H9 (cell line): ENCODE measurements at regions not wholly inside any gene's neighbourhood (a gene's known extent, or its start where the extent isn't known, plus 50 kb on each side); places are given as distances from the start of the nearest gene placed in this dataset.

Experiments used
- DNase-seq: peaks from one replicate; pipeline ENCODE4 v3.0.0-alpha.2; 2017
- H2AFZ ChIP-seq: one replicate; pipeline ENCODE4 v1.6.1; 2013; ENCODE audit warnings: mild to moderate bottlenecking, low read length, control low read depth, moderate library complexity
- H2AK5ac ChIP-seq: 2 replicates; pipeline ENCODE4 v1.6.1; 2013; ENCODE audit warnings: low read length, control low read depth, mixed read lengths; ENCODE audit not compliant: insufficient read length
- H2BK120ac ChIP-seq: one replicate; pipeline ENCODE4 v1.6.1; 2013; ENCODE audit warnings: low read depth, mild to moderate bottlenecking, low read length, control low read depth, inconsistent platforms; ENCODE audit not compliant: poor library complexity, severe bottlenecking
- H2BK12ac ChIP-seq: 2 replicates; pipeline ENCODE4 v1.6.1; 2013; ENCODE audit warnings: low read length, control low read depth, mixed read lengths, low read depth; ENCODE audit not compliant: insufficient read length
- H2BK15ac ChIP-seq: 2 replicates; pipeline ENCODE4 v1.6.1; 2013; ENCODE audit warnings: low read depth, low read length, control low read depth
- H2BK20ac ChIP-seq: one replicate; pipeline ENCODE4 v1.6.1; 2013; ENCODE audit warnings: low read depth, mild to moderate bottlenecking, low read length, control low read depth, inconsistent platforms; ENCODE audit not compliant: poor library complexity, severe bottlenecking
- H2BK5ac ChIP-seq: 2 replicates; pipeline ENCODE4 v1.6.1; 2013; ENCODE audit warnings: low read length, control low read depth, mixed read lengths; ENCODE audit not compliant: insufficient read length
- H3K14ac ChIP-seq: 2 replicates; pipeline ENCODE4 v1.6.1; 2013; ENCODE audit warnings: low read length, control low read depth; ENCODE audit not compliant: insufficient read depth
- H3K18ac ChIP-seq: 2 replicates; pipeline ENCODE4 v1.6.1; 2013; ENCODE audit warnings: low read depth, mild to moderate bottlenecking, mixed read lengths, low read length, control low read depth; ENCODE audit not compliant: insufficient read length
- H3K23ac ChIP-seq: 2 replicates; pipeline ENCODE4 v1.6.1; 2013; ENCODE audit warnings: low read length, control low read depth, mixed read lengths, low read depth; ENCODE audit not compliant: insufficient read length
- H3K23me2 ChIP-seq: 2 replicates; pipeline ENCODE4 v1.6.1; 2013; ENCODE audit warnings: low read depth, mild to moderate bottlenecking, mixed read lengths, low read length, control low read depth; ENCODE audit not compliant: insufficient read length, poor library complexity, severe bottlenecking
- H3K27ac ChIP-seq: 2 replicates; pipeline ENCODE4 v1.5.1; 2013; ENCODE audit warnings: low read length, control low read depth, mixed read lengths, low read depth; ENCODE audit not compliant: insufficient read length
- H3K27me3 ChIP-seq: 2 replicates; pipeline ENCODE4 v1.6.1; 2013; ENCODE audit warnings: low read length, control low read depth, inconsistent platforms; ENCODE audit not compliant: insufficient read depth
- H3K4ac ChIP-seq: 2 replicates; pipeline ENCODE4 v1.6.1; 2013; ENCODE audit warnings: low read depth, mild to moderate bottlenecking, control low read depth, inconsistent platforms, low read length, moderate library complexity
- H3K4me1 ChIP-seq: 2 replicates; pipeline ENCODE4 v1.6.1; 2013; ENCODE audit warnings: low read length, control low read depth, inconsistent platforms; ENCODE audit not compliant: insufficient read depth
- H3K4me2 ChIP-seq: 2 replicates; pipeline ENCODE4 v1.6.1; 2013; ENCODE audit warnings: low read length, control low read depth, mixed read lengths; ENCODE audit not compliant: insufficient read length, insufficient read depth
- H3K56ac ChIP-seq: 2 replicates; pipeline ENCODE4 v1.6.1; 2013; ENCODE audit warnings: low read depth, mild to moderate bottlenecking, mixed read lengths, low read length, control low read depth; ENCODE audit not compliant: insufficient read length
- H3K79me1 ChIP-seq: 2 replicates; pipeline ENCODE4 v1.6.1; 2013; ENCODE audit warnings: low read depth, mild to moderate bottlenecking, moderate library complexity, low read length, control low read depth, inconsistent platforms; ENCODE audit not compliant: insufficient read depth, poor library complexity, severe bottlenecking
- H3K79me2 ChIP-seq: 2 replicates; pipeline ENCODE4 v1.6.1; 2013; ENCODE audit warnings: low read length, control low read depth, inconsistent platforms; ENCODE audit not compliant: insufficient read depth
- H3K9ac ChIP-seq: 2 replicates; pipeline ENCODE4 v1.6.1; 2013; ENCODE audit warnings: low read length, control low read depth, mixed read lengths; ENCODE audit not compliant: insufficient read length; ENCODE audit errors: extremely low read depth
- H3K9me3 ChIP-seq: one replicate; pipeline ENCODE4 v1.6.1; 2013; ENCODE audit warnings: low read depth, low read length, inconsistent platforms; ENCODE audit not compliant: control insufficient read depth
- H3T11ph ChIP-seq: one replicate; pipeline ENCODE4 v1.6.1; 2013; ENCODE audit warnings: mild to moderate bottlenecking, low read length, control low read depth, inconsistent platforms
- H4K20me1 ChIP-seq: one replicate; pipeline ENCODE4 v1.6.1; 2013; ENCODE audit not compliant: control insufficient read depth, insufficient read length, insufficient read depth
- H4K5ac ChIP-seq: 2 replicates; pipeline ENCODE4 v1.6.1; 2013; ENCODE audit warnings: low read depth, mild to moderate bottlenecking, mixed read lengths, low read length, control low read depth; ENCODE audit not compliant: insufficient read length
- H4K8ac ChIP-seq: replicated peaks from 2 replicates; pipeline ENCODE4 v1.6.1; 2013; ENCODE audit warnings: low read length, control low read depth, mixed read lengths, low read depth; ENCODE audit not compliant: insufficient read length
- H4K91ac ChIP-seq: 2 replicates; pipeline ENCODE4 v1.6.1; 2013; ENCODE audit warnings: low read depth, mild to moderate bottlenecking, moderate library complexity, mixed read lengths, low read length, control low read depth; ENCODE audit not compliant: insufficient read length
- H3K27ac Mint-ChIP-seq, 3 experiments: 2 replicates in 2 of 3; 3 replicates in 1 of 3; pipeline ENCODE4 v1.8.0; 2020 to 2021; ENCODE audit warnings: mixed read lengths in 3 of 3, mild to moderate bottlenecking in 1 of 3, moderate library complexity in 1 of 3
- H3K27me3 Mint-ChIP-seq: 2 replicates; pipeline ENCODE4 v1.8.0; 2021; ENCODE audit warnings: low read depth, mild to moderate bottlenecking, moderate library complexity, mixed read lengths
- H3K36me3 Mint-ChIP-seq, 3 experiments: 2 replicates in 2 of 3; 3 replicates in 1 of 3; pipeline ENCODE4 v1.8.0; 2020 to 2021; ENCODE audit warnings: low read depth in 3 of 3, mixed read lengths in 3 of 3; ENCODE audit not compliant: insufficient read depth in 1 of 3
- H3K4me1 Mint-ChIP-seq, 2 experiments: 2 replicates each; pipeline ENCODE4 v1.8.0; 2020; ENCODE audit warnings: mixed read lengths in 2 of 2
- H3K4me3 Mint-ChIP-seq, 2 experiments: 2 replicates in 1 of 2; 3 replicates in 1 of 2; pipeline ENCODE4 v1.8.0; 2020 to 2021; ENCODE audit warnings: mild to moderate bottlenecking in 2 of 2, mixed read lengths in 2 of 2, moderate library complexity in 1 of 2
- H3K9me3 Mint-ChIP-seq, 2 experiments: 2 replicates in 1 of 2; 3 replicates in 1 of 2; pipeline ENCODE4 v1.8.0; 2020; ENCODE audit warnings: mild to moderate bottlenecking in 2 of 2, mixed read lengths in 2 of 2, moderate library complexity in 1 of 2
- WGBS: extraction: QIAGEN DNeasy Blood & Tissue Kit; methylation state at CpG from one replicate; pipeline ENCODE4 v1.1.7; 2013; ENCODE audit warnings: missing lambda C conversion rate, low lambda C conversion rate, mixed read lengths; ENCODE audit not compliant: insufficient read length; ENCODE audit errors: extremely low coverage; 5-methylcytosine and 5-hydroxymethylcytosine counted together
- TF ChIP-seq, protein P1 (sequence below): fragments of 200-600 bp; sonication (generic); conservative IDR thresholded peaks from 3 replicates; pipeline ENCODE4 v1.8.0; 2021; ENCODE audit warnings: antibody characterized with exemption, mild to moderate bottlenecking

DNA sequence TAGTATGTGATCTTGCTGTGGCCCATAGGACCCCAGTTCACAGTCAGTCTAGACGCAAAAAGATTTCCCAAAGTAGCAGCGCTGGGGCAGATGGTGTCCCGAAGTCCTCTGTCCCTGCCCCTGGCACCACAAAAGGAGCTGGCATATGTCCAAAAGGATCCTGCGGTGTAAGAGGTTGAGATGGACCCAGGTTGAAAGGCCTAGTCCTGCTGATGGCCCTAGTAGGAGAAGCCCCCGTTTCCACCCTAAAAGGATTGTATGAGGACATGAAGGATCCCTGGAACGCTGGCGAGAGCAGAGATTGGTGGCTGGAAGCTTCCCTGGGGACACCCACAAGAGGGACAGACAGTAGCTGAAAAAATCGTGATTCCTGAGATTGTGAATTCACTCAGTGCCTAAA is 58.0 kb upstream of the DCAF8L1 start:
- no peak overlapping the region for H4K5ac ChIP-seq
- H3K4me3 Mint-ChIP-seq: no peak overlapping the region
- no peak overlapping the region for H2BK20ac ChIP-seq
- no peaks in the 10 kb centered on the region for H3K23me2 ChIP-seq
- no peaks in the 10 kb centered on the region for H3K79me1 ChIP-seq
- no peak overlapping the region for H3T11ph ChIP-seq
- no peak overlapping the region for H4K91ac ChIP-seq
- H3K4me1 Mint-ChIP-seq: no peaks in the 10 kb centered on the region
- H3K18ac ChIP-seq: no peak overlapping the region
- H2BK12ac ChIP-seq: no peak overlapping the region
- H3K4ac ChIP-seq: no peak overlapping the region
- H3K56ac ChIP-seq: no peak overlapping the region
- no peak overlapping the region for H2BK120ac ChIP-seq
- H3K36me3 Mint-ChIP-seq: no peaks in the 10 kb centered on the region; a peak in 1 of 7 replicates
- H3K9ac ChIP-seq: no peak overlapping the region
- no CpG with 5 or more reads among the region's 8 CpGs for WGBS
- H3K14ac ChIP-seq: no peak overlapping the region
- no peak overlapping the region for H2AFZ ChIP-seq
- H2BK15ac ChIP-seq: no peak overlapping the region
- no peak overlapping the region for H4K8ac ChIP-seq
- no peak for DNase-seq
- H3K27me3 Mint-ChIP-seq: peaks cover 5% of the 10 kb centered on the region
- no peak overlapping the region for H3K4me2 ChIP-seq
- no peak overlapping the region for H2AK5ac ChIP-seq
- H3K4me1 ChIP-seq: no peaks in the 10 kb centered on the region
- H3K79me2 ChIP-seq: no peaks in the 10 kb centered on the region
- H2BK5ac ChIP-seq: no peak overlapping the region
- TF ChIP-seq, protein P1, sequence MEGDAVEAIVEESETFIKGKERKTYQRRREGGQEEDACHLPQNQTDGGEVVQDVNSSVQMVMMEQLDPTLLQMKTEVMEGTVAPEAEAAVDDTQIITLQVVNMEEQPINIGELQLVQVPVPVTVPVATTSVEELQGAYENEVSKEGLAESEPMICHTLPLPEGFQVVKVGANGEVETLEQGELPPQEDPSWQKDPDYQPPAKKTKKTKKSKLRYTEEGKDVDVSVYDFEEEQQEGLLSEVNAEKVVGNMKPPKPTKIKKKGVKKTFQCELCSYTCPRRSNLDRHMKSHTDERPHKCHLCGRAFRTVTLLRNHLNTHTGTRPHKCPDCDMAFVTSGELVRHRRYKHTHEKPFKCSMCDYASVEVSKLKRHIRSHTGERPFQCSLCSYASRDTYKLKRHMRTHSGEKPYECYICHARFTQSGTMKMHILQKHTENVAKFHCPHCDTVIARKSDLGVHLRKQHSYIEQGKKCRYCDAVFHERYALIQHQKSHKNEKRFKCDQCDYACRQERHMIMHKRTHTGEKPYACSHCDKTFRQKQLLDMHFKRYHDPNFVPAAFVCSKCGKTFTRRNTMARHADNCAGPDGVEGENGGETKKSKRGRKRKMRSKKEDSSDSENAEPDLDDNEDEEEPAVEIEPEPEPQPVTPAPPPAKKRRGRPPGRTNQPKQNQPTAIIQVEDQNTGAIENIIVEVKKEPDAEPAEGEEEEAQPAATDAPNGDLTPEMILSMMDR: no peak
- H3K27ac Mint-ChIP-seq: no peak overlapping the region
- peaks cover 69 to 73% of the 10 kb centered on the region in 2 experiments for H3K9me3 Mint-ChIP-seq
- no peak overlapping the region for H3K23ac ChIP-seq
- H4K20me1 ChIP-seq: no peaks in the 10 kb centered on the region
- H3K27ac ChIP-seq: no peak overlapping the region
- H3K9me3 ChIP-seq: peaks cover 66% of the 10 kb centered on the region
- no peaks in the 10 kb centered on the region for H3K27me3 ChIP-seq
